Keratinocyte (primary cell): ENCODE measurements at regions not wholly inside any gene's neighbourhood (a gene's known extent, or its start where the extent isn't known, plus 50 kb on each side); places are given as distances from the start of the nearest gene placed in this dataset.

Experiments
- DNase-seq: peaks from one replicate; pipeline ENCODE4 v3.0.0-alpha.2; 2011; ENCODE audit warnings: low read depth, missing footprints, low spot score
- FAIRE-seq: peaks from 2 replicates; lab custom pipeline; 2011; peaks lifted over from hg19 to GRCh38; lab: Jason Lieb, UNC
- H2AFZ ChIP-seq: 2 replicates; pipeline ENCODE4 v1.6.0; 2012; ENCODE audit warnings: low read length, control low read depth, inconsistent platforms; ENCODE audit not compliant: control insufficient read depth
- H3K27ac ChIP-seq: 2 replicates; pipeline ENCODE4 v1.5.1; 2011; ENCODE audit warnings: low read length; ENCODE audit not compliant: control insufficient read depth, insufficient read depth
- H3K27me3 ChIP-seq: 3 replicates; pipeline ENCODE4 v1.6.0; 2011; ENCODE audit warnings: low read length; ENCODE audit not compliant: control insufficient read depth, insufficient read depth; ENCODE audit errors: extremely low read depth
- H3K36me3 ChIP-seq, 2 experiments: 2 replicates in 1 of 2; 3 replicates in 1 of 2; pipeline ENCODE4 v1.5.1; 2011; ENCODE audit warnings: low read length in 2 of 2, mild to moderate bottlenecking in 1 of 2; ENCODE audit not compliant: control insufficient read depth in 2 of 2, insufficient read depth in 2 of 2; ENCODE audit errors: extremely low read depth in 1 of 2
- H3K4me1 ChIP-seq: 3 replicates; pipeline ENCODE4 v1.5.1; 2011; ENCODE audit warnings: low read length; ENCODE audit not compliant: control insufficient read depth, insufficient read depth; ENCODE audit errors: extremely low read depth
- H3K4me2 ChIP-seq: 3 replicates; pipeline ENCODE4 v1.6.0; 2011; ENCODE audit warnings: low read depth, low read length; ENCODE audit not compliant: control insufficient read depth, insufficient read depth; ENCODE audit errors: extremely low read depth
- H3K4me3 ChIP-seq, 3 experiments: fragments of 200-600 bp in 1 of 3; sonication (generic) in 1 of 3; 2 replicates in 2 of 3; 3 replicates in 1 of 3; pipeline ENCODE4 v1.5.1; 2011 to 2016; ENCODE audit warnings: low read length in 3 of 3, mild to moderate bottlenecking in 3 of 3, control low read depth in 2 of 3, inconsistent platforms in 1 of 3, low read depth in 1 of 3, mixed read lengths in 1 of 3, mixed run types in 1 of 3, moderate library complexity in 1 of 3; ENCODE audit not compliant: control insufficient read depth in 2 of 3, insufficient read depth in 2 of 3; ENCODE audit errors: extremely low read depth in 1 of 3
- H3K79me2 ChIP-seq: 2 replicates; pipeline ENCODE4 v1.6.0; 2012; ENCODE audit warnings: low read length; ENCODE audit not compliant: control insufficient read depth, insufficient read depth
- H3K9ac ChIP-seq: 3 replicates; pipeline ENCODE4 v1.6.0; 2011; ENCODE audit warnings: low read length; ENCODE audit not compliant: control insufficient read depth, insufficient read depth; ENCODE audit errors: extremely low read depth
- H3K9me1 ChIP-seq: 3 replicates; pipeline ENCODE4 v1.6.0; 2011; ENCODE audit warnings: low read length; ENCODE audit not compliant: control insufficient read depth, insufficient read depth; ENCODE audit errors: extremely low read depth
- H3K9me3 ChIP-seq: 2 replicates; pipeline ENCODE4 v1.5.1; 2012; ENCODE audit warnings: low read depth, low read length; ENCODE audit not compliant: control insufficient read depth
- H4K20me1 ChIP-seq: 3 replicates; pipeline ENCODE4 v1.6.0; 2011; ENCODE audit warnings: low read length; ENCODE audit not compliant: control insufficient read depth, insufficient read depth; ENCODE audit errors: extremely low read depth
- CTCF ChIP-seq, 3 experiments: IDR thresholded peaks in 1 of 3; conservative IDR thresholded peaks in 1 of 3; optimal IDR thresholded peaks in 1 of 3; 2 replicates in 2 of 3; 3 replicates in 1 of 3; pipeline versions ENCODE3 to v1.5.1; 2011; ENCODE audit warnings: low read length in 3 of 3, mild to moderate bottlenecking in 3 of 3, moderate library complexity in 2 of 3, control low read depth in 1 of 3, inconsistent platforms in 1 of 3; ENCODE audit not compliant: insufficient read depth in 2 of 3; ENCODE audit errors: extremely low read depth in 1 of 3
- EZH2 ChIP-seq: IDR thresholded peaks from one replicate; pipeline ENCODE4 v1.6.1; 2012; ENCODE audit warnings: inconsistent platforms, mild to moderate bottlenecking, low read length, moderate library complexity
- dilution Hi-C: fragments of 300-500 bp; cut with MboI; formaldehyde crosslinking; loops from one replicate; pipeline ENCODE4 v1.7.0; 2020; ENCODE audit warnings: low sequenced_read_pairs; ENCODE audit not compliant: extremely low pct_ligation_motif_present

GRCh38 chr20:56865055-56865454 is 235.9 kb downstream of the TFAP2C start:
- FAIRE-seq, result no peak
- H3K27ac ChIP-seq, result no peak overlapping the region
- dilution Hi-C loops, result no loop called here

GRCh38 chr20:56867128-56867527 is 238.0 kb downstream of the TFAP2C start:
- TF ChIP-seq EZH2 (no peak), CTCF (optimal IDR thresholded peaks at IDR 0.05 in 1 of 3, IDR thresholded peaks at IDR 0.05 in 1 of 3, conservative IDR thresholded peaks at IDR 0.05 in 1 of 3; ENCODE audit: extremely low read depth in 1 of 3, insufficient read depth in 2 of 3, low read length in 3 of 3) (no peak)
- dilution Hi-C loops, result no loop called here
- no peak overlapping the region for H3K4me3 ChIP-seq
- peaks cover 19% of the 10 kb centered on the region for H3K27me3 ChIP-seq
- no peak for FAIRE-seq
- H4K20me1 ChIP-seq, result no peaks in the 10 kb centered on the region
- no peaks in the 10 kb centered on the region for H3K36me3 ChIP-seq
- no peaks in the 10 kb centered on the region for H3K9me1 ChIP-seq
- H3K9me3 ChIP-seq, result no peaks in the 10 kb centered on the region
- H3K79me2 ChIP-seq, result no peaks in the 10 kb centered on the region
- no peaks in the 10 kb centered on the region for H3K4me1 ChIP-seq
- no peak overlapping the region for H3K27ac ChIP-seq
- no peak overlapping the region for H3K4me2 ChIP-seq
- no peak for DNase-seq
- H3K9ac ChIP-seq, result no peak overlapping the region
- H2AFZ ChIP-seq, result no peak overlapping the region

More at GRCh38 chr20:56865055-56865454, 235.9 kb downstream of the TFAP2C start:
- no peak for DNase-seq
- no peak overlapping the region for H2AFZ ChIP-seq
- no peaks in the 10 kb centered on the region for H3K4me1 ChIP-seq
- no peaks in the 10 kb centered on the region for H3K9me3 ChIP-seq
- H3K9ac ChIP-seq, result no peak overlapping the region
- TF ChIP-seq EZH2, result no peak
- TF ChIP-seq CTCF (optimal IDR thresholded peaks at IDR 0.05 in 1 of 3, IDR thresholded peaks at IDR 0.05 in 1 of 3, conservative IDR thresholded peaks at IDR 0.05 in 1 of 3; ENCODE audit: extremely low read depth in 1 of 3, insufficient read depth in 2 of 3, low read length in 3 of 3), result no peak
- no peak overlapping the region for H3K4me2 ChIP-seq
- H3K4me3 ChIP-seq, result no peak overlapping the region
- no peaks in the 10 kb centered on the region for H3K9me1 ChIP-seq
- no peaks in the 10 kb centered on the region for H3K79me2 ChIP-seq
- H3K27me3 ChIP-seq, result peaks cover 22% of the 10 kb centered on the region
- no peaks in the 10 kb centered on the region for H4K20me1 ChIP-seq
- no peaks in the 10 kb centered on the region for H3K36me3 ChIP-seq
